22Rv1 (cell line): ENCODE measurements at regions not wholly inside any gene's neighbourhood (a gene's known extent, or its start where the extent isn't known, plus 50 kb on each side); places are given as distances from the start of the nearest gene placed in this dataset.

ENCODE experiments used
- ZFX ChIP-seq: fragments of 450-650 bp; IDR thresholded peaks from 2 replicates; pipeline ENCODE4 v1.6.1; 2017; ENCODE audit warnings: antibody characterized with exemption, borderline replicate concordance
- TF ChIP-seq, protein P1 (sequence below): fragments of 450-650 bp; IDR thresholded peaks from 2 replicates; pipeline ENCODE4 v1.5.1; 2017; ENCODE audit warnings: mild to moderate bottlenecking

DNA sequence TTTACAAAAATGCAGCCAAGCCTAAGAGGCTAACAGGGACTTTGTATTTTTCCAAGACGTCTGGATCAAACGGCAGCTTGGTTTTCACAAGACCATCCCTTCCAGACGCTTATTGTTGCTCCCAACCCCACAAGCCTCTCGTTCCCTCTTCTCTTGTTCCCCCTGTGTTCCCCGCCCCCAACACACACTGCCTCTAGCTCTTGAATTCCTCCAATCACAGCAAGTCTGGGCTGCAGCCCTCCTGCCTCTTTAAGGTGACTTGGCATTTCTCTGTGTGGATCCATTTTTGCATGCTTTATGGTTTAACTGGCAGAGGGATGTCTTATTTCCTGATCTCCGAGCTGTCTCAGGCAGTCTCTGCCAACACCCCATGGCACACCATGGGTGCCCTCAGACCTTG is 182.2 kb downstream of the ABHD5 start:
- TF ChIP-seq, protein P1, sequence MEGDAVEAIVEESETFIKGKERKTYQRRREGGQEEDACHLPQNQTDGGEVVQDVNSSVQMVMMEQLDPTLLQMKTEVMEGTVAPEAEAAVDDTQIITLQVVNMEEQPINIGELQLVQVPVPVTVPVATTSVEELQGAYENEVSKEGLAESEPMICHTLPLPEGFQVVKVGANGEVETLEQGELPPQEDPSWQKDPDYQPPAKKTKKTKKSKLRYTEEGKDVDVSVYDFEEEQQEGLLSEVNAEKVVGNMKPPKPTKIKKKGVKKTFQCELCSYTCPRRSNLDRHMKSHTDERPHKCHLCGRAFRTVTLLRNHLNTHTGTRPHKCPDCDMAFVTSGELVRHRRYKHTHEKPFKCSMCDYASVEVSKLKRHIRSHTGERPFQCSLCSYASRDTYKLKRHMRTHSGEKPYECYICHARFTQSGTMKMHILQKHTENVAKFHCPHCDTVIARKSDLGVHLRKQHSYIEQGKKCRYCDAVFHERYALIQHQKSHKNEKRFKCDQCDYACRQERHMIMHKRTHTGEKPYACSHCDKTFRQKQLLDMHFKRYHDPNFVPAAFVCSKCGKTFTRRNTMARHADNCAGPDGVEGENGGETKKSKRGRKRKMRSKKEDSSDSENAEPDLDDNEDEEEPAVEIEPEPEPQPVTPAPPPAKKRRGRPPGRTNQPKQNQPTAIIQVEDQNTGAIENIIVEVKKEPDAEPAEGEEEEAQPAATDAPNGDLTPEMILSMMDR, result no peak
- no peak for TF ChIP-seq ZFX
